Activated CD4-positive, alpha-beta memory T cell treated with anti-CD3 and anti-CD28 coated beads for 36 hours (primary cell): ENCODE measurements at regions not wholly inside any gene's neighbourhood (a gene's known extent, or its start where the extent isn't known, plus 50 kb on each side); places are given as distances from the start of the nearest gene placed in this dataset.
A peak's percentile ranks its signal among the peaks of the same experiment; 100 is the strongest.
"Not testable (repeated sequence)": the region's sequence is repeated elsewhere in the genome, so short reads cannot be mapped to it uniquely, and the experiment has no call there.

Source experiments
- CTCF ChIA-PET: fragments of 350-600 bp; sonication (Branson Sonifier 250); formaldehyde crosslinking; loops from one replicate; lab custom pipeline; 2021; ENCODE audit warnings: antibody characterized with exemption, inconsistent platforms; lab: Charles Lee
- POLR2A ChIA-PET: fragments of 350-600 bp; sonication (Branson Sonifier 250); formaldehyde crosslinking; loops from one replicate; lab custom pipeline; 2021; ENCODE audit warnings: antibody characterized with exemption; lab: Charles Lee
- DNase-seq: peaks from one replicate; pipeline ENCODE4 v3.0.0-alpha.2; 2020
- H3K27ac Mint-ChIP-seq: one replicate; pipeline ENCODE4 v1.8.0; 2021; ENCODE audit warnings: mixed read lengths
- H3K27me3 Mint-ChIP-seq: one replicate; pipeline ENCODE4 v1.8.0; 2021; ENCODE audit warnings: mixed read lengths
- H3K36me3 Mint-ChIP-seq: one replicate; pipeline ENCODE4 v1.8.0; 2021; ENCODE audit warnings: mixed read lengths
- H3K4me1 Mint-ChIP-seq: one replicate; pipeline ENCODE4 v1.8.0; 2021; ENCODE audit warnings: low read depth, mixed read lengths
- H3K4me3 Mint-ChIP-seq: one replicate; pipeline ENCODE4 v1.8.0; 2021; ENCODE audit warnings: mild to moderate bottlenecking, mixed read lengths
- H3K9me3 Mint-ChIP-seq: one replicate; pipeline ENCODE4 v1.8.0; 2021; ENCODE audit warnings: mixed read lengths
- intact Hi-C: fragments of 100-400 bp; cut with micrococcal nuclease; formaldehyde crosslinking; loops from one replicate; pipeline ENCODE4 v1.15.1; 2023

DNA sequence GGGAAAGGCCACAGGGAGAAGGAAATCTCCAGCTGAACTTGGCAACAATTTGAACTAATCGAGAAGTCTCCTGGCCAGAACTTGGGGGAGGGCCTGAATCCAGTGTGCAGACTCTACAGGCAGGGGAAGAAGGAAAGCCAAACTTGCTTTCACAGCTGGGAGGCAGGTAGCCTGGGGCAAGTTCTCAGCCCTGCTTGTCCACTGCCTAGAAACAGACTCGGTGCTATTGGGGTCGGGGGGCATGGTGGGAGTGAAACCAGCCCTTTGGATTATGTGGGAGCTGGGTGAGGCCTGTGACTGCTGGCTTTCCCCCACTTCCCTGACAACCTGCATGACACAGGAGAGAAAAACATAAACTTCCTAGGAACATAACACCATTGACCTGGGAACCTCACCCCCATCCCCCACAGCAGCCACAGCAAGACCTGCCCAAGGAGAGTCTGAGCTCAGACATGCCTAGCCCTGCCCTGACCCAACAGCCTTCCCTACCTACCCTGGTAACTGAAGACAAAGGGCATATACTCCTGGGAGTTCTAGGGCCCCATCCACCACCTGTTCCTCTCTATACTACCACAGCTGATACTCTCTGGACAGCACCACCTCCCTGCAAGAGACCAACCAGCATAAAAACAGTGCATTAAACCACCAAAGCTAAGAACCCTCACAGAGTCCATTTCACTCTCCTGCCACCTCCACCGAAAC, 103.7 kb upstream of the MNS1 start:
- Mint-ChIP-seq H3K4me3 (no peak overlapping the region), H3K36me3 (no peaks in the 10 kb centered on the region), H3K27ac (no peak overlapping the region), H3K27me3 (peaks cover 3% of the 10 kb centered on the region), H3K4me1 (no peaks in the 10 kb centered on the region), H3K9me3 (peaks cover 6% of the 10 kb centered on the region)
- ChIA-PET CTCF (no interaction called here), POLR2A (no interaction called here)
- intact Hi-C loops, result no loop called here
- DNase-seq, result no peak

DNA sequence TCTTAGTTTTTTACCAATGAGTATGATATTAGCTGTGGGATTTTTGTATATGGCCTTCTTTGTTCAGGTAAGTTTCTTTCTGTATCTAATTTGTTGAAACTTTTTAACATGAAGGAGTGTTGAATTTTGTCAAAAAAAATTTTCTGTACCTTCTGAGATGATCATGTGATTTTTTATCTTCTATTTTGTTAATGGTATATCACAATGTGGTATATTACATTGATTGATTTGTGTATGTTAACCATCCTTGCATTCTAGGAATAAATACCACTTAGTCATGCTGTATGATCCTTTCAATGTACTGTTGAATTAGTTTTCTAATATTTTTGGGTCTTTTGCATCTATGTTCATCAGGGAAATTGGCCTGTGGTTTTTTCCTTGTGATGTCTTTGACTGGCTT, 92.5 kb upstream of the MNS1 start:
- ChIA-PET POLR2A (no interaction called here), CTCF (no interaction called here)
- no peak overlapping the region for H3K27ac Mint-ChIP-seq
- H3K27me3 Mint-ChIP-seq, result no peaks in the 10 kb centered on the region
- H3K36me3 Mint-ChIP-seq, result peaks cover 2% of the 10 kb centered on the region
- peaks cover 30% of the 10 kb centered on the region for H3K9me3 Mint-ChIP-seq
- intact Hi-C loops, result no loop called here
- H3K4me3 Mint-ChIP-seq, result no peak overlapping the region
- no peak for DNase-seq
- no peaks in the 10 kb centered on the region for H3K4me1 Mint-ChIP-seq

DNA sequence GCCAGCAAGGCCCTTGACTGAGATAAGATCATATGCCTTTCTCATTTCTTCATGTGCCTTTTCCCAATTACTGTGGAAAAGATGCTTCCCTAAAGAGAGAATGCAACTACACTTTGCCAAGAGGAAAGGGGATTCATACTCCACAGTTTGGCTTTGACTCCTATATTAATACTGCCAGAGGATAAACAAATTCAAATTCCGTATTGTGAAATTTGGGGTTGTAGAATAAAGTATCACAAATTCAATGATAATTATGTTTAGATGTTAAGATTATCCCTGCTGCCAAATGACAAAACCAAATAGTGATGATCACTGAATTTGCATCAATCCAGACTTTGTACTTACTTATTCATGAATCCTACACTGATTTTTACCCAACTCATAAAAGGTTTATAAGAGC, 88.5 kb upstream of the MNS1 start:
- Mint-ChIP-seq H3K4me3 (no peak overlapping the region), H3K27me3 (peaks cover under 1% of the 10 kb centered on the region), H3K4me1 (no peaks in the 10 kb centered on the region), H3K27ac (no peak overlapping the region), H3K36me3 (peaks cover 2% of the 10 kb centered on the region), H3K9me3 (peaks cover 30% of the 10 kb centered on the region)
- intact Hi-C loops, result no loop called here
- ChIA-PET POLR2A (no interaction called here), CTCF (no interaction called here)
- no peak for DNase-seq

GRCh38 chr15:56552659-56553058, 87.7 kb upstream of the MNS1 start:
- Mint-ChIP-seq H3K27ac (no peak overlapping the region), H3K27me3 (peaks cover 2% of the 10 kb centered on the region), H3K9me3 (peaks cover 24% of the 10 kb centered on the region), H3K4me3 (no peak overlapping the region), H3K4me1 (no peaks in the 10 kb centered on the region), H3K36me3 (peaks cover 2% of the 10 kb centered on the region)
- CTCF ChIA-PET, result no interaction called here
- no peak for DNase-seq
- intact Hi-C loops, result no loop called here
- POLR2A ChIA-PET, result no interaction called here

GRCh38 chr15:56540570-56540969, 75.6 kb upstream of the MNS1 start:
- DNase-seq, H3K4me1 Mint-ChIP-seq, H3K4me3 Mint-ChIP-seq, POLR2A ChIA-PET, H3K36me3 Mint-ChIP-seq, H3K27ac Mint-ChIP-seq, CTCF ChIA-PET, intact Hi-C loops, H3K27me3 Mint-ChIP-seq: not testable (repeated sequence)
- peaks cover 10% of the 10 kb centered on the region for H3K9me3 Mint-ChIP-seq

- intact Hi-C loops, DNase-seq, H3K4me1 Mint-ChIP-seq, H3K27ac Mint-ChIP-seq, CTCF ChIA-PET, H3K27me3 Mint-ChIP-seq, POLR2A ChIA-PET, H3K36me3 Mint-ChIP-seq, H3K4me3 Mint-ChIP-seq: not testable (repeated sequence)
- H3K9me3 Mint-ChIP-seq, result peaks cover 10% of the 10 kb centered on the region
Observed at GRCh38 chr15:56540157-56540556, 75.2 kb upstream of the MNS1 start.

GRCh38 chr15:56538901-56539545, 74.1 kb upstream of the MNS1 start:
- DNase-seq, result no peak
- Mint-ChIP-seq H3K27ac (no peak overlapping the region), H3K9me3 (peaks cover under 1% of the 10 kb centered on the region), H3K36me3 (no peaks in the 10 kb centered on the region), H3K27me3 (no peaks in the 10 kb centered on the region), H3K4me3 (no peak overlapping the region), H3K4me1 (peaks cover 4% of the 10 kb centered on the region)
- intact Hi-C loops, result no loop called here
- POLR2A ChIA-PET, result no interaction called here
- CTCF ChIA-PET, result interaction anchor here (0.7 kb wide), 1 partner anchor 358 kb away, joined by 3 read pairs; no protein-coding TSS in a partner anchor

- Mint-ChIP-seq H3K27ac (no peak overlapping the region), H3K36me3 (no peaks in the 10 kb centered on the region), H3K27me3 (no peaks in the 10 kb centered on the region), H3K9me3 (no peaks in the 10 kb centered on the region), H3K4me3 (no peak overlapping the region), H3K4me1 (peaks cover 4% of the 10 kb centered on the region)
- peak; percentile 39 for DNase-seq
- ChIA-PET POLR2A (no interaction called here), CTCF (no interaction called here)
- intact Hi-C loops, result no loop called here
Observed at GRCh38 chr15:56537881-56538280, 72.9 kb upstream of the MNS1 start.

DNA sequence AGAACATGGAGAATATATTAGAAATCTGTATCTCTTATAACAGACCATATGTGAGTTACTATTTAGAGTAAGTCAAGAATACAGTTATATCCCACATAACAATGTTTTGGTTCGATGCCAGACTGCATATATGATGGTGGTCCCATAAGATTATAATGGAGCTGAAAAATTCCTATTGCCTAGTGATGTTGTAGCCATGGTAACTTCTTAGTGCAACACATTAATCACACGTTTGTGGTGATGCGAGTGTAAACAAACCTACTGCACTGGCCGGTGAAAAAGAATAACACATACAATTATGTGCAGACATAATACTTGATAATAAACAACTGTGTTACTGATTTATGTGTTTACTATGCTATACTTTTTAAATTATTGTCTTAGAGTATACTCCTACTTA, 69.8 kb upstream of the MNS1 start:
- Mint-ChIP-seq H3K27ac (no peak overlapping the region), H3K27me3 (no peaks in the 10 kb centered on the region), H3K36me3 (no peaks in the 10 kb centered on the region), H3K9me3 (no peaks in the 10 kb centered on the region), H3K4me3 (no peak overlapping the region), H3K4me1 (peaks cover 4% of the 10 kb centered on the region)
- intact Hi-C loops, result no loop called here
- POLR2A ChIA-PET, result no interaction called here
- no peak for DNase-seq
- CTCF ChIA-PET, result no interaction called here

DNA sequence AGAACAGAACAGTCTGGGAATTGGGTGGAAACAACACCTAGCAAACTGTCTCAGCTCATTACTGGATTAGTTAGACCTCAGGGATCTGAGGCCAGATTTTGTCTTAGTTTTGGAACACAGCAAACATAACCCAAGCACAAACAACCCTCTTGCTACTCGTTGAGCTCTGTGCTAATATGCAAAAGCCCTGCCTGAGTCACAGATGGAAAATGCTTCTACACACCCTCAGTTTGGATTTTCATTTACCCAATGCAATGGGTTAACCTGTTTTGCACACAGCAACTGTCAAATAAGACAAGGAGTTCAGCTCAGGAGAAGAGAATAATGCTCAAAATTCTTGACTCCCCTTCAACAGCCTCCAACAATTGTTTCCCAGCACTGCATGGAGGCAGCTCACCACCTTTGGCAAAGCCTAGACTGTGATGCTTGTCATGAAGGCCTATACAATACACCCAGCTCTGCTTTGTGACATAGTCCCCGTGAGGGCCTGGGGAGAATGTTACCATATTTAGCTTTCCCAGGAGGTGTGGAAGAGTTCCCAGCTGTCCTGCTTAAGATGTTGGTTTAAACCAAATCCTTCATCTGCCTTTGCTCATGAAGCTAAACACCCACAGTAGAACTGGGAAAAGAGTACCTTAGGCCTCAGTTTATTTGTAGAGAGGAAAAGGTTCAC, 68.9 kb upstream of the MNS1 start:
- POLR2A ChIA-PET, result interaction anchor here (1.6 kb wide), 1 partner anchor 13 kb away, joined by 3 read pairs; no protein-coding TSS in a partner anchor

GRCh38 chr15:56532721-56533460, 68.0 kb upstream of the MNS1 start:
- intact Hi-C loops, result no loop called here
- Mint-ChIP-seq H3K9me3 (no peaks in the 10 kb centered on the region), H3K4me1 (peaks cover 1% of the 10 kb centered on the region), H3K36me3 (no peaks in the 10 kb centered on the region), H3K27me3 (no peaks in the 10 kb centered on the region), H3K27ac (no peak overlapping the region), H3K4me3 (no peak overlapping the region)
- CTCF ChIA-PET, result interaction anchor here (0.6 to 0.8 kb wide), 2 partner anchors 41 to 863 kb away, joined by 3 read pairs; no protein-coding TSS in a partner anchor
- DNase-seq, result no peak
- POLR2A ChIA-PET, result interaction anchor here (1.6 kb wide), 1 partner anchor 14 kb away, joined by 3 read pairs; no protein-coding TSS in a partner anchor

More for the DNA sequence above, 68.9 kb upstream of the MNS1 start:
- intact Hi-C loops, result no loop called here
- Mint-ChIP-seq H3K36me3 (no peaks in the 10 kb centered on the region), H3K4me3 (no peak overlapping the region), H3K9me3 (no peaks in the 10 kb centered on the region), H3K27ac (no peak overlapping the region), H3K4me1 (peaks cover 4% of the 10 kb centered on the region), H3K27me3 (no peaks in the 10 kb centered on the region)
- DNase-seq, result no peak
- CTCF ChIA-PET, result interaction anchor here (0.8 kb wide), 1 partner anchor 42 kb away, joined by 3 read pairs; no protein-coding TSS in a partner anchor

DNA sequence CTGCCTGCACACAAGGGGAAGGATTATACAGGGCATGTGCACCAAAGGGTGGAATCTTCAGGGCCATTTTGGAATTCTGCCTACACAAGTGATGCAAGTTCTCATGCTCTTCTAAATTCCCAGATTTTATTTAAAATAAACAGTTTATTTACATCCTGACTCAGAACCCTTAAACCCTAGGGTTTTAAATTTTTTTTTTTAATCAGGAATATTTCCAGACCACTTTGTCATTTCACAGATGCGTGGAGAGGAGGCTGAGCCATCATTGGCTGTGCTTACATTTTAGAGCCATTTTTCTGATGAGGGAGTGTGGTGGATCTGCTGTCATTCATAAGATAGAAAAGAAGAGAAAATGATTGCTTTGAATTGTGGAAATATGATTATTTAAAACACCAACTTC, 65.2 kb upstream of the MNS1 start:
- no peaks in the 10 kb centered on the region for H3K9me3 Mint-ChIP-seq
- CTCF ChIA-PET, result no interaction called here
- intact Hi-C loops, result no loop called here
- H3K4me3 Mint-ChIP-seq, result no peak overlapping the region
- DNase-seq, result no peak
- no peaks in the 10 kb centered on the region for H3K4me1 Mint-ChIP-seq
- no peaks in the 10 kb centered on the region for H3K36me3 Mint-ChIP-seq
- H3K27me3 Mint-ChIP-seq, result no peaks in the 10 kb centered on the region
- no peak overlapping the region for H3K27ac Mint-ChIP-seq
- POLR2A ChIA-PET, result no interaction called here
